CD1c-positive myeloid dendritic cell (primary cell): ENCODE measurements at regions not wholly inside any gene's neighbourhood (a gene's known extent, or its start where the extent isn't known, plus 50 kb on each side); places are given as distances from the start of the nearest gene placed in this dataset.

ENCODE experiments used
- DNase-seq: peaks from one replicate; pipeline ENCODE4 v3.0.0-alpha.2; 2016; ENCODE audit errors: extremely low spot score

- no peak for DNase-seq
Observed at GRCh38 chr5:74424162-74424868, 216.2 kb downstream of the ENC1 start.

GRCh38 chr5:74423383-74423782 is 217.1 kb downstream of the ENC1 start:
- DNase-seq, result no peak

- peak; percentile 15 for DNase-seq
Observed at GRCh38 chr5:74422671-74423070, 217.9 kb downstream of the ENC1 start.

- DNase-seq, result no peak
Observed at GRCh38 chr5:74422030-74422429, 218.5 kb downstream of the ENC1 start.

GRCh38 chr5:74421377-74421776 is 219.2 kb downstream of the ENC1 start:
- DNase-seq, result peak; percentile 7

- DNase-seq, result no peak
Observed at GRCh38 chr5:74420947-74421346, 219.6 kb downstream of the ENC1 start.

GRCh38 chr5:74420220-74420619 is 220.3 kb downstream of the ENC1 start:
- no peak for DNase-seq

GRCh38 chr5:74419468-74419867 is 221.1 kb downstream of the ENC1 start:
- no peak for DNase-seq

- no peak for DNase-seq
Observed at GRCh38 chr5:74418709-74419108, 221.8 kb downstream of the ENC1 start.

GRCh38 chr5:74418261-74418660 is 222.3 kb downstream of the ENC1 start:
- no peak for DNase-seq

GRCh38 chr5:74415695-74416102 is 224.8 kb downstream of the ENC1 start:
- DNase-seq, result no peak

- DNase-seq, result no peak
Observed at GRCh38 chr5:74414228-74414627, 226.3 kb downstream of the ENC1 start.

- DNase-seq, result no peak
Observed at GRCh38 chr5:74413403-74414048, 227.0 kb downstream of the ENC1 start.

GRCh38 chr5:74412066-74412465 is 228.5 kb downstream of the ENC1 start:
- no peak for DNase-seq

GRCh38 chr5:74409712-74410111 is 230.8 kb downstream of the ENC1 start:
- DNase-seq, result no peak

GRCh38 chr5:74409166-74409706 is 231.3 kb downstream of the ENC1 start:
- DNase-seq, result no peak

GRCh38 chr5:74408150-74409043 is 232.1 kb downstream of the ENC1 start:
- DNase-seq, result peak; percentile 25

- DNase-seq, result no peak
Observed at GRCh38 chr5:74407701-74408100, 232.8 kb downstream of the ENC1 start.

- no peak for DNase-seq
Observed at GRCh38 chr5:74406844-74407243, 233.7 kb downstream of the ENC1 start.

- no peak for DNase-seq
Observed at GRCh38 chr5:74405593-74405992, 234.9 kb downstream of the ENC1 start.

GRCh38 chr5:74404574-74405508 is 235.7 kb downstream of the ENC1 start:
- no peak for DNase-seq
